GM13976 (cell line): ENCODE measurements at regions not wholly inside any gene's neighbourhood (a gene's known extent, or its start where the extent isn't known, plus 50 kb on each side); places are given as distances from the start of the nearest gene placed in this dataset.

Source experiments
- DNase-seq: peaks from one replicate; pipeline ENCODE4 v3.0.0; 2012; ENCODE audit warnings: low spot score
- in situ Hi-C: fragments of 300-500 bp; cut with MboI; formaldehyde crosslinking; loops from one replicate; pipeline ENCODE4 v1.12.0; 2022; ENCODE audit warnings: low sequenced_read_pairs, mixed read lengths, inconsistent platforms; ENCODE audit not compliant: unreplicated experiment
- TF ChIP-seq, protein P1 (sequence below): IDR thresholded peaks from 2 replicates; pipeline ENCODE4 v1.5.1; 2012; ENCODE audit warnings: borderline replicate concordance, mild to moderate bottlenecking; ENCODE audit not compliant: insufficient read depth; ENCODE audit errors: extremely low read depth, missing control alignments, control extremely low read depth

DNA sequence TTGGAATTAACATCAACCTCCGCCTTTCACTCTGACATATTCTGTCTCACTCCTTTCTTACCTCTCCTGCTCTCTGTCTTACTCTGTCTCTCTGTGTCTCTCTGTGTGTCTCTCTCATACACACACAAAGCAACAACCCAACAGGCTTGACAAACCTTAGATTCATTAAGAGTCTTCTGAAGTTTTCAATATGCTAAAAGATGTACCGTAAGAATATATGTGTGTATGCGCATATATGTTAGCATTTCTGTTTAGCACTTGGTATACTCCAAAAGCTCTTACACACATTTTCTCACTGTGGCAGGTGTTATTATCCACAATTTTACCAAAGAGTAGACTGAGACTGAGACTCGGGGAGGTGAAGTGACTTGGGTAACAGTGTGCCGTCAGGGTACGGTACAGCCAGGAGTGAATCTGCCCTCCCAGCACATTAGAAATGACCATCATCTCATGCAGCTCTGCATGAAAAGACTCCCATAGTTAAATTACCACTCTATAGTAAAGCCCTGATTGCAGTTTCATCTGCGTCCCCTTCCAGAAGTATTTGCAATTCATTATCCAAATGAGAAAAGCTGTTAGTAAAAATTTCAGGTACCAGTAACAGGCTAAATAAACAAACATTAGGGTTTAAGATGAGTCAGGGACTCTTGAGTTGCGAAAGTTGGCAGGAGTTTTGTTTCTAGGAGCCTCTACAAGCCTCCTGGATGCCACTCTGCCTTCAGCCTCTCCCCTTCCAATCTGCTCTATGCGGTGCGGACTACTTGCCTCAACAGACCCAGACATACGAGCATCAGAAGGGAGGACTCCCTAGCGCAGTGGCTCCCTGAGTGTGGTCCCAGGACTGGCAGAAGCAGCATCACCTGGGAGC lies 195.2 kb upstream of the TMEM45B start:
- in situ Hi-C loops: no loop called here
- no peak for DNase-seq
- TF ChIP-seq, protein P1, sequence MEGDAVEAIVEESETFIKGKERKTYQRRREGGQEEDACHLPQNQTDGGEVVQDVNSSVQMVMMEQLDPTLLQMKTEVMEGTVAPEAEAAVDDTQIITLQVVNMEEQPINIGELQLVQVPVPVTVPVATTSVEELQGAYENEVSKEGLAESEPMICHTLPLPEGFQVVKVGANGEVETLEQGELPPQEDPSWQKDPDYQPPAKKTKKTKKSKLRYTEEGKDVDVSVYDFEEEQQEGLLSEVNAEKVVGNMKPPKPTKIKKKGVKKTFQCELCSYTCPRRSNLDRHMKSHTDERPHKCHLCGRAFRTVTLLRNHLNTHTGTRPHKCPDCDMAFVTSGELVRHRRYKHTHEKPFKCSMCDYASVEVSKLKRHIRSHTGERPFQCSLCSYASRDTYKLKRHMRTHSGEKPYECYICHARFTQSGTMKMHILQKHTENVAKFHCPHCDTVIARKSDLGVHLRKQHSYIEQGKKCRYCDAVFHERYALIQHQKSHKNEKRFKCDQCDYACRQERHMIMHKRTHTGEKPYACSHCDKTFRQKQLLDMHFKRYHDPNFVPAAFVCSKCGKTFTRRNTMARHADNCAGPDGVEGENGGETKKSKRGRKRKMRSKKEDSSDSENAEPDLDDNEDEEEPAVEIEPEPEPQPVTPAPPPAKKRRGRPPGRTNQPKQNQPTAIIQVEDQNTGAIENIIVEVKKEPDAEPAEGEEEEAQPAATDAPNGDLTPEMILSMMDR: no peak

DNA sequence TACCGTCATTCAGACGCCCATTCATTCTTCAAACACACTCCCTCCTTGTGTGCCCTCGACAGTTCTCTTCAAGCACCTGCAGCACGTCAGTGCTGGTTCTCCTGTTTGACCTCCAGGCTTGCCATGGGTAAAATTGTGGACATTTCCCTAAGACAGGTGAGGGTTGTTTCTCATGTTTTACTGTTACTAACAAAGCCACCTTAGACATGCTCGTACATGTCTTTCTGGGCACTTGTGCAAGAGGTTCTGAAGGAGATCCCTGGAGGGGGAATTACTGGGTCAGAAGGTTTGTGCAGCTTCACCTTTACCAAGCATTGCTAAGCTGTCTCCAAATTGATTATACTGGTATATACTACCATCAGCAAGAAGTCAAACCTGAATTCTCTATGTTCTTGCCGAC lies 189.7 kb upstream of the TMEM45B start:
- TF ChIP-seq, protein P1: no peak
- in situ Hi-C loops: no loop called here
- DNase-seq: no peak

DNA sequence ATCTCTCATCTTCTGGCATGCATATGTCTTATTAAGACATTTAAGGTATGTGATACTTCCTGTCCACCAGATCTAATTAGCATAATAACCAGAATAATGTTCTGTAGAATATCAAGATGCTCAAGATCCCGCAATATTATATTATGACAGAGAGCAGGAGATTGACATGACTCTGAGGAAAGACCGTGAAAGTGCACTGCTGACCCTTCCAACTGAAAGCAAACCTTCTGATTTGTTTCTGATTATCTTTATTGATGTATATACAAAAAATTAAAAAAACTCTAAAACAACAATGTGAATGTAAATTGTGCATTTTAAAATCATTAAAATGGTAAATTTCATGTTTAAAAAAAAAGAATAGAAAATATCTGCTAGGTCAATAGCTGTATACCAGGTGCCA lies 184.4 kb upstream of the TMEM45B start:
- DNase-seq: no peak
- TF ChIP-seq, protein P1: no peak
- in situ Hi-C loops: no loop called here

DNA sequence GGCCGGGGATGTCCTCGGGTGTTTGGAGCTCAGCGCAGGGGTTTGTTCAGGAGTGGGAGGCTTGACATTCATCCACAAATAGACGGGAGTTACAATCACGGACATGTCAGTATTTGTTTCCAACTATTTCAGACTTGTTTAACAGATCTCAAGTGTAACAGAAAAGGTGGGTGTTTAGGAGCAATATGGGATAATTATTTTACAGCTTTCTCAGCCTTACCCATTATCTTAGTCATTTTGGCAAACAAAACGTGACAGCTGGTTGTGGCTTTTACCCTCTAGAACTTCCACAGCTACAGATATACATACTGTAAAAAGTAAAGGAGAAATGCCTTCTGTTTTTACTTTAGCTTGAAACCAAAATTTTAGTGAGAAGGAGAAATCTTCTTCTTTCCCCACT lies 178.7 kb upstream of the TMEM45B start:
- DNase-seq: no peak
- TF ChIP-seq, protein P1: no peak
- in situ Hi-C loops: no loop called here

DNA sequence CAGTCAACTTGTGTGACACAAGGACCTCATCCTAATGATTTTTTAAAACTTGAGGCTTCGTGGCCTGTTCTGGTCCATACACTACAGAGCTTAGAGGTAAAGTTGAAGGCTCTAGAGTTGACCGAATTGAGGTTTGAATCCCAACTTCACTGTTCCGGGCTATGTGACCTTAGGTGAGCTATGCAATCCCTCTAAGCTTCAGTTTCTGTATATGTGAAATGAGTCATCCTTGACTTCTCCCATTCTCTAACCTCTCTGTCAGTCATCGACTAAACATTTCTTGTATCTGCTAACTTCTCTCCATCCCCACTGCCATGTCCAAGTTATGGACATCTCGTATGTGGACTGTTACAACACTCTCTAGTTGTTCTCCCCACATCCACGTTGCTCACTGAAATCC lies 178.2 kb upstream of the TMEM45B start:
- no peak for DNase-seq
- TF ChIP-seq, protein P1: no peak

DNA sequence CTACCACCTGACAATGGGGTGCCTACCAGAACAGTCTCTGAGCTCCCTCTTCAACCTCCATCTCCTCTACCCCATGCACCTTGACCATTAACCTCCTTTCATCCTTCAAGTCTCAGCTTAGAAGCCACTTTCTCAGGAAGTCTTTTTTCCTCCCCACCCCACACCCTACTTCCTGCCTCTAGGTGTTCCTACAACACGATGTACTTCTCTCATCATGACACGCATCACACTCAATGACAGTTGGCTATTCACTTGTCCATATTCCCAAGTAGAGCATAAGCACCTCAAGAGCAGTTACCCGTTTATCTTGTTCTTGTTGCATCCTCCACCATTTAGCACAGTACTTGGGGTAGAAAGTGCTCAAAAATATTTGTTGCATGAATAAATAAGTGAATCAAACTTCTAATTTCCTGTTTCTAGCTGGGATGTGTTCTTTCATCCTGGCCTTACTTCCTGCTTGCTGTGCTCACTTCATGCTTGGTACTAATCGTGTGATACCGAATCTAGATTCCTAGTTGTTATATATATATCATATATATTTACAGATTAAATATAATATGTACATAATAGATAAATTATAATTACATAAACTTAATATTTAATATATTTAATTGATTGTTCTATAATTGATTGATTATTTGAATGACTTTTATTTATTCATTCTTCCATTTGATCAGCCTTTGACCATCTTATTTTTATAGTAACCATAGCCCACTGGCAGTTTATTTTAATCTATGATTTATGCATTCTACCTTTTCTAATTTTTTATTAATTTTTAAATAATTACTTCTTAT lies 177.5 kb upstream of the TMEM45B start:
- DNase-seq: no peak
- TF ChIP-seq, protein P1: no peak
- in situ Hi-C loops: no loop called here

More for the DNA sequence above, 178.2 kb upstream of the TMEM45B start:
- in situ Hi-C loops: no loop called here
